Activated CD8-positive, alpha-beta memory T cell treated with anti-CD3 and anti-CD28 coated beads, Interleukin-2, amount 50 U/mL, for 1 hour (primary cell): ENCODE measurements at regions not wholly inside any gene's neighbourhood (a gene's known extent, or its start where the extent isn't known, plus 50 kb on each side); places are given as distances from the start of the nearest gene placed in this dataset.
"Not testable (repeated sequence)": the region's sequence is repeated elsewhere in the genome, so short reads cannot be mapped to it uniquely, and the experiment has no call there.

Experiments used
- DNase-seq: peaks from one replicate; pipeline ENCODE4 v3.0.0-alpha.2; 2020; ENCODE audit errors: extremely low read depth

- no peak for DNase-seq
Measured at GRCh38 chr12:34405286-34406227, 383.3 kb downstream of the ALG10 start.

GRCh38 chr12:34406228-34406995 lies 384.1 kb downstream of the ALG10 start:
- no peak for DNase-seq

GRCh38 chr12:34406996-34407300 lies 384.7 kb downstream of the ALG10 start:
- no peak for DNase-seq

GRCh38 chr12:34407813-34408212 lies 385.5 kb downstream of the ALG10 start:
- DNase-seq, result no peak

- DNase-seq, result not testable (repeated sequence)
Measured at GRCh38 chr12:34431509-34431908, 409.2 kb downstream of the ALG10 start.
